ENCODE measurements at regions not wholly inside any gene's neighbourhood (a gene's known extent, or its start where the extent isn't known, plus 50 kb on each side); places are given as distances from the start of the nearest gene placed in this dataset.
A peak's percentile ranks its signal among the peaks of the same experiment; 100 is the strongest.
"Not testable (repeated sequence)": the region's sequence is repeated elsewhere in the genome, so short reads cannot be mapped to it uniquely, and the experiment has no call there.

DNA sequence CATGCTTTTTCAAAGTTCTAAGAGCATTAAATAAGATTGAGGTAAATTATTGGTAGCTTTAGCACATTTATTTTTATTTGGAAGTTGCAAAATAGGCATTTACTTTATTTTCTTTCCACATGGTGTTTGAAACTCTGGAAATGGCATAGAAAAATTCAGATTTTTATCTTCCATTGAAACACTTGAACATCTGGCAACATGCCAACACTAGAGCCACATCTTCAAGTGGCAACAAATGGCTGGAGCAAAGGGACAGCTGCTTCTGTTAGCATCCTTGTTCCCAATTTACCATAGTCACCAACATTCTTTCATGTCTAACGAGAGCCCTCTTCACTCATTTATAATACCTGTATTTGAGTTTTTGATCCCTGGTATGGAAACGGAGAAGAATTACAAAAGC, 539.9 kb downstream of the ZNF608 start:
- peak in 1 of 4 experiments; percentile 2 for DNase-seq

DNA sequence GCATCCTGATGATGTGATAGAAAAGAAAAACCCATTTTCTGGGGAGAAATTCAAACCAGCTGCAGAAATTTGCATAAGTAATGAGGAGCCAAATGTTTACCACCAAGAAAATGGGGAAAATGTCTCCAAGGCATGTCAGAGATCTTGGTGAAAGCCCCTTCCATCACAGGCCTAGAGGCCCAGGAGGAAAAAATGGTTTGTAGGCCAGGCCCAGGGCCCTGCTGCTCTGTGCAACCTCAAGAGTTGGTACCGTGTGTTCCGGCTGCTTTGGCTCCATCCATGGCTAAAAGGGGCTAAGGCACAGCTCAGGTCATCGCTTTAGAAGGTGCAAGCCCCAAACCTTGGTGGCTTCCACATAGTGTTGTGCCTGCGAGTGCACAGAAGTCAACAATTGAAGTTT, 543.1 kb downstream of the ZNF608 start:
- DNase-seq, result no peak

DNA sequence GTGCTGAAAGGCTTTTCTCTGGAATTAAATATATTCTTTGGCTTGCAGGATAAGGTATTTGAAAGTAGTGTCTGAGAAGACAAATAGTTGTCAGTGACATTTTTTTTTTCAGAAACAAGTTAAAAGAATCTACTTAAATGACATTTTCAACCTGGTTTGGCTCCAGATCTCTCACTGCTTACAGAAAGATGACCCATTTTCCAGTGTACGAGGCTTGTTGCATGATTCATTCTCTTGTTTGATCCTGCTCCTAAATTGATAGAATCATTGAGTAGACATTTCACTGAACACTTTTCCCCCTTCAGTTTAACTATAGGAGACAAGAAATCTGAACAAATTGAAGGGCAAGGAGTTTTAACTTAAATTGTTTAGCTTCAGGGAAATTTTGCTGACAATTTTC, 546.1 kb downstream of the ZNF608 start:
- DNase-seq, result no peak

DNA sequence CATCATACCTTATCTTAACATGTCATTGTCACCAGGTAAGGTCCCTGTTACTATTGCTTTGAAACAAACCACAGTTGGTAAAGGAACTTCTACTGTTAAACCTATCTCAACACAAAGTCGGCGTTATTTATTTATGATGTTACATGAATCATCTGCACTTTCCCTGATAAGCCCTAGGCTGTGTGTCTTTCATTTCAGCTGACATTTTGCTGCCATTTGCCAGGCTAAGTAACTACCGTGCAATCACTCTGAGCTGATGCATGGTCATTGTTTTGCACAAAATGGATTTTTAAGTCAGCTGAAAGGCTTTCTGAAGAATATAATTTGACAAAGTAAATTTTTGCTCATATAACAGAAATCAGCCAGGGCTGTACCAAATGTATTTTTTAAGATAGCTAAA, 546.5 kb downstream of the ZNF608 start:
- no peak for DNase-seq

DNA sequence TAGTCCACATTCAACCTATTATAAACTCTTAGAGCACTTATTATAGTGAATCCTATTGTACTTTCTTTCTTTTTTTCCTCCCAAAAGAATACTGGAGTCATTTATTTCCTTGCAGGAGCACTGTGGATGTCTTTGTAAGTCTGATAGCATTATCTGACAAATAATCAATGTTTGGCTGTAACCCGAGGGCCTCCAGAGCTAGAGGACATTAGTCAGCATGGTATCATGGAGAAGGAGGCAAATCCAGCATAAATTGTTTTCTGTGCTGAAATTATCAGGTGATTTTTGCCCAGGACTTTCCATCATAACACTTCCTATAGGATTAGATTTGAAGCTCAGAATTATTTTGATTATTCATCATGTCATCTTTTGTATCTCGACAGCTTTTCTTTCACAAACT, 551.0 kb downstream of the ZNF608 start:
- DNase-seq, result no peak

DNA sequence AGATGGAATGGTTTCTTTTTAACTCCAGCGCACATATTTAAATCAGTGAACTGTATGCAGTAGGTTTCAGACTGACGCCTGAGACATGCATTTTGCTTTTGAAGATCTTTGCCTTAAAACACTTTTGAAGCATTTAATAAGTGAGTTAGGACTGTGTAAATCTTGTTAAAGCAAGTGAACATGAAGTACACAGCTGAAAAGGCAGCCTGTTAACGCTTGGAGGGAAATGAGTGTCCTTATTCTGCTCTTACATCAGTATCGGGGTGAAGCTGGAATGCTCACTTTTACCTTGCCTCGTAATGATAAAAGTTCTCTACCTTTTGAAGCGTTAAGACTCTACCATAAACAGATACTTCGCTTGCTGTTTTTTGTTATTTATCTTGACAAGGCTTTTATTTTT, 552.2 kb downstream of the ZNF608 start:
- no peak for DNase-seq

DNA sequence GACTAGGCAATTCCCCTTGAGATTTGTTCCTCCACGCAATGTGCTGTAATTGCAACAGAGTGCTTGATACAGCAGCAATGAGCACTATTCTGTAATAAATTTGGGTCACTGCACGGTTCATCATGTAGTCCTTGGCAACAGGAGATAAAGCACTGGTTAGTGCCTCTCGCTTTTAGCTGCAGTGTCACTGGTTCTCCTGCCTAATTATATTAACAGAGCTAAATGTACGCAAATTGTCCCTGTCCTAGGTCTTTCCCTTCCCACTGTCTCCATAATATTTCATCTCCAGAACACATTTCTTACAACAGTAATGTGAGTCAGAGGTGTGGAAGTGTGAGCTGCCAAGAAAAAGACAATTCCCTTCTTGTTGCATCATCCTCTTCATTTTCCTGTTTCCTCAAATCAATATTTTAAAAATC, 553.1 kb downstream of the ZNF608 start:
- DNase-seq, result no peak

DNA sequence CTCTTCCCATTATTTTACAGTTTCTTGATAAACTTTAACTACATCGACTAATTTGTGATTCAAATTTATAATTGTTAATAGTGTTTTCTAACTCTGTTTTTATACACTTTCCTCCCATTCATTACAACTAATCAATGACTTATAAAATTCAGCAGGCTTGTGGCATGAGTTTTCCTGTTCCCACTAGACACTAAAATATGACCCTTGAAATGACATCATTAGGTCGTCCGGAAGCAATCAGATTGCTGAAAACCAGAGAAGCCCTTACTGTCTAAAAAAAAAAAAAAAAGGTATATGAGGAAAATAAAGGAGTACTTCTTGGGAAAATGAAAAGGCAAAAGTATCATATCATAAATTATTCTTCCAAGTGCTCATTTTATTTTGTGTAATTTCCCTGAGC, 553.7 kb downstream of the ZNF608 start:
- no peak for DNase-seq

DNA sequence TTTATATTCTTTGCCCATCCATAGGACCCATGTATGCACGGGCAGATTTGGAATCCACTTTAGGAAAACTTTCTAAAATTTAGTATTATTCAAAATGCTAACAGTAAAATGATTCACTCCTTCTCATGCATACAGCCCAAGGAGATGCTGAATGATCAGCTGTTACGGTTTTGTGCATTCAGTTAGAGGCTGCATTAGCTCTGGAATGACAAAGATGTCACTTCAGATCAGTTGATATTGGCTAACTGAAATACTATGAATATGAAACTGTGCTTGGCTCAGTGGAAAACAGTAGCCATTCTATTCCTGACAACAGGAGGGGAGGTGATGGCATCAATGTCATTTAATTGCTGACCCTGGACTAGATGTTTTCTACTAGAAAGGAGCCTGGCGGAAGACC, 560.7 kb downstream of the ZNF608 start:
- DNase-seq, result no peak

DNA sequence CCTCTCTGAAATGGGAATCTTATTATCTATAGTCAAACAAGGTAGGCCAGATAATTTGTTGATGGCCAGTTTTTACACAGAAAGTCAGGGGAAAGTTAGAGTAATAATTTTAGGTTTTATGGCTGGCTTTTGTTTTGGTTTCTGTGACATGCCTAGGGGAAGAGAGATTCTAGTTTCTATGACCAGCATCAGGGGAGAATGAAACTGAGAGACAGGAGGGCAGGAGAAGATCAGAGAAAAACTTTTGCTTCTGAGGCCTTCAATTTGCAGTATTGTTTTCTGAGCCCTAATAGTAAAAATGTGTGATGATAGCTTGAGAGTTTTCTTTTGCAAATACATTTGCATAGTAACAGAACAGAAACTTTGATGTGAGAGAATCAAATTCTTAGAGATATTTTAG, 564.3 kb downstream of the ZNF608 start:
- DNase-seq, result no peak

DNA sequence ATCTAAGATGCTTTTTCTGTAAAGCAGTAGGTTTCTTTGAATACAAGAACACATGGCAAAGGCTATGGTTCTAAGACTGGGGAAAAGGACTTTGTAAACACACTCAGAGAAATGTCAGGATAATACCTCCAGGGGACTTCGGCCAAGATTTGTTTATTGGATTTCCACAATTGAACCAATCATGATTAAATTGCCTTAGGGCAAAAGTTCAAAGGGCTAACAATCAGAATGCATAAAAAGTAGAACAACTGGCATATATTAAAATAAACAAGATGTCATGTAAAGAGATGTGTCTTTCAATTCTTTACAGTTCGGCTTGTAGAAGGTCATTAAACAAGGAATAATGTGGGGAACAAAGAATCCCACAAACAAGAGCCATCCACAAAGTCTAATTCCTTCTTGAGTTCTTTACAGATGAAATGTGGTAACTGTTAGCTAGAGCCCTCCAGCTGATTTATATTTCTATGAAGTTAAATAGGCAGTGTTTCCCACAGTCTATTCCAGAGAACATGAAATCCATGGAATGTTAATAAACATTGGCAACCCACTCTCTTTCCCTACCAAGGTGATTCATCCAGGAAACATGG, 565.5 kb downstream of the ZNF608 start:
- DNase-seq, result no peak

DNA sequence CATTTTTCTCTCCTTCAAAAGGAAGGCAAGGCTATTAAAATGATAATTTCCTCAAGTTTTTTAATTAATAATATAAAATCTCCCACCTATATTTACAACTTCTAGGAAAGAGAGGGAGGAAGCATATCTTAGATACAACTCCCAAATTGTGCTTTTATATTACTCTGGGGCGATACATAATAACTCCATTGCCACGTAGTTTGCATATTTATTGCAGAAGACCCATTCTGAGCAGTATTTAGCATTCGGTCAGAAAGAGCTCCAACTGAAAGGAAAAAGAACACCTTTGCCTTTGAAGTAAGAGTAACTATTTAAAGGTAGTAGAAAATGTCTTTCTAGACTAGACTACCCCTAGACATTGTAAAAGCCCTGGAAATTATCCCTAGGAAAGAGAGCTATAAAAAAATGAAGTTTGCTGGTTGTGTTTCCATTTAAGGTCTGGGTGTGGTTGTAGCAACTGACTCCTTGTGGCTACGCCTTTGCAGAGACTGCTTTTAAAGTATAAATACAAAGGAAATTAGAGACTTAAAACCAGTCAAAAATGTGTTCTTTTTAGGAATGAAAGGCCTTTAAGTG, 566.1 kb downstream of the ZNF608 start:
- DNase-seq, result no peak

DNA sequence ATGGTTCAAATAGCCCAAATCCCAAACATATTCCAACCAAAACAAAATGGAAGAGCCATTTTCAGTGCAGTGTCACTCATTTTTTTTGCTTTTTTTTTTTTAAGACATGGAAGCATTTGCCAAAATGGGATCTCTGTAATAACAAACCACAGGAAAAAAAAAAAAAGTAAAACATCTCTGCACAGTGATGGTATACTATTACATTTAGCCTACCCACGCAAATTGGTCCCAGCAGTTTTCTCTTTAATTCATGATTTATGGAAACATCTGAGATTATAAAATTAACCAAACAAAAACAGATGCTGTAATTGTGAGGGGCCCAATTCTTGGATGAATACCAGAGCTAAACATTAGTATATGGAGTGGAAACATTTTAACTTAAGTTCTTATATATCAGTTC, 566.6 kb downstream of the ZNF608 start:
- DNase-seq, result no peak

DNA sequence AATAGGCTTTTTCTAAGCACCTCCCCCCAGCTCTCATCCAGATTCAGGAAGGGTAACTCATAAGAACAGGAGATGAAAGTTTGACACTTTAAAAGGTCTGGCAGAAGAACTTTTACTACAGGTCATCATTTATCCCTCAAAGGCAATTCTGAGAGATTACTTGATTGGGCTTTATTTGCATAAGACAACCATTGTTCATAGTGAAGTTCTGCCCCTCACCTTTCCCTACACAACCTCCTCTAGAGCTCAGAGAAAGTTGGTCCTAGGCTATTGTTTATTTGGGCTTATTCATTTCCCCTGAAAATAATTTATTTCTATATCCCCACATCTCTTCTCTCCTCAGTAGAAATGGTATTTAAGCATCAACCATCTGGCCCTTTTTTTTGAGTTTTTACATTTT, 568.4 kb downstream of the ZNF608 start:
- DNase-seq, result no peak

DNA sequence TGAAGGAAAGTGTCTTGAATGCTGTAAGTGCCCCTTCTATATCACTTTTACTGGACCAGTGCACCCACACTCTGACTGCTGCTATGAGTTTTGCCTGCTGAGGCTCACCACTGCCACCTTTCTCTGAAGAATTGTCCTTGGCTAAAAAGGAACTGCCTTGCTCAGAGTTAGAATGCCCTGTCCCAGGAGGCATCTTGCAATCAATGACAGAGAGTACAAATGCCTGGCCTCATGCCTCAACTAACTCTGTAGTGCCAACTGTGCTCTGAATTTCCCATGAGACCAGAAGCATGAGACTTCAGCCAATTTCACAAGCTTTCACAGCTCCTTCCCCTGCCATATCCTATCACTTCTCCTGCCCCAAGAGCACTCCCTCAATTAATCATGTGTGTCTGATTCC, 569.7 kb downstream of the ZNF608 start:
- no peak for DNase-seq

DNA sequence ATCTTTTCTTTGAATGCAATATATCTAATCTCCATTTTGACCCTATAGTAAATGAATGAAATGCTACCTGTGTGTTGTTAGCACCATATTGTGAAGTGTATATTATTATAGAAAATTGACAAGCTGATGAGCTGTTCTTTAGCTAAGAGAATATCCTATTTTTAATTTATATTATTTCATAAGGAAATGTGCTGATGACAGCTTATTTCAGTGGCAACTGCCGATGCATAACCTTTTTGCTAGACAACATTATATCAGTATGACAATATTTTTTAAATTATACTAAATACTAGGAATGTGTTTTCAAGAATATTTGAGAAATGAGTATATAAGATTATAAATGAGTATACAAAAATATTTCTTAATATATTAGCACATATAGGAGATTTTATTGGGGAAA, 573.1 kb downstream of the ZNF608 start:
- DNase-seq, result no peak

DNA sequence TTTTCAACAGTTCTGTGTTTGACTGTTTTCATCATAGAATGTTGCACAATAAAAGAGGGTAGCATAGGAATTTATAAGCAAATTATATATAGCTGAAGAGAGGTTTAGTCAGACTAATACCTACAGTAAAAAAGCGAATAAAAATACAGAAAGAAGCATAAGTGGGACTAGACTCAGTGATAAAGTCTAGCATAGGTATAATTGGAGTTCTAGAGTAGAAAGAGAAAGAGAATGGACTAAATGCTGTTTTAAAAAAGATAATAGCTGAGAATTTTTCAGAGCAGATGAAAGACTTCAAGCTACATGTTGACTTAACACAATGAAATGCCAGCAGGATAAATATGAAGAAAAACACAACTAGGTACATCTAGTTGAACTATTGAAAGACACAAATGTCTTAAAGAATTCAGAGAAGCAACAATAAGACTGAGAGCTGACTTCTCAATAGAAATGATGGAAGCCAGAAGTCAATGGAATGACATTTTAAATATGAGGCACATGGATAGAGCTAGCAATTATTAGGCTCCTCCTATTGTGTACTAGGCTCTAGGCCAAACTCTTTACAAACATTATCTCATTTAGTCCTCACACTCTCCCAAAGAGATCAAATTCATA, 573.9 kb downstream of the ZNF608 start:
- DNase-seq, result no peak

DNA sequence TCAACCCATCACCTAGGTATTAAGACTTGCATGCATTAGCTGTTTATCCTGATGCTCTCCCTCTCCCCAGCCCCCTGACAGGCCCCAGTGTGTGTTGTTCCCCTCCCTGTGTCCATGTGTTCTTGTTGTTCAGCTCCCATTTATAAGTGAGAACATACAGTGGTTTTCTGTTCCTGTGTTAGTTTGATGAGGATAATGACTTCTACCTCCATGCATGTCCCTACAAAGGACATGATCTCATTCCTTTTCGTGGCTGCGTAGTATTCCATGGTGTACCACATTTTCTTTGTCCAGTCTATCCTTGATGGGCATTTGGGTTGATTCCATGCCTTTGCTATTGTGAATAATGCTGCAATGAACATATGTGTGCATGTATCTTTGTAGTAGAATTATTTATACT, 578.3 kb downstream of the ZNF608 start:
- not testable (repeated sequence) for DNase-seq

DNA sequence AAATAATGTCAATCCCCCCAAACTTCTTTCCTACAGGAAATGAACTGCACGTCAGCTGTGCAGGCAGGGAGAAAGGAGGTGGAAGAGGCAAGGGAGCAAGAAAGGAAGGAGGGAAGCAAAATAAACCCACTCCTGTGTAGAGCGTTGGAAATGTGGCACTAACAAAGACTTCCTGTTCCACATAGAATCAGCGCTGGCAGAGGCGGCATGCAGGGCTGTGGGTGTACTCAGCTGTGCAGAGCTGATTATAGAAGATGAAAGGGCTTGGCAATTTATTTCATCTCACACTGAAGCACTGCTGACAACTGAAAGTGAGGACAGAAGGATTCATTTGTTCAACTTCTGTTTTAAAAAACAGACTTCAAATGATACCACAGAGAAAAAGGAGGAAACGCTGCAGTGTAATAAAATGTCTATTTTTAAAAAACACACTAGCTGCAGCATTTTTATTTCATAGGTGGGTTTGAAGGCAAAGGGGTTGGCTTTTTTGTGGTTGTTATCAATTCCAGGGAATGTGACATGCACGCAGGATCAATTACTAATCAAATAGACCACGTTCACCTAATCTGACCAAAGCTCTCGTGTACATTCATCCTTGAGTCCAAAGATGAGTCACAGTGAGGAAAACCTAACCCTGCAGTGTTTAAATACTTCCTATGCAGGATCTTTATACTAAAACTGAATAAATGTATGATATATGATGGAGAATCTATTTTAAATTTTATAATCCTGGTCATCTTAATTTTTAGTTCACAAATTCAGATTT, 583.5 kb downstream of the ZNF608 start:
- DNase-seq, result peak; percentile 48 to 67 (median 56)

DNA sequence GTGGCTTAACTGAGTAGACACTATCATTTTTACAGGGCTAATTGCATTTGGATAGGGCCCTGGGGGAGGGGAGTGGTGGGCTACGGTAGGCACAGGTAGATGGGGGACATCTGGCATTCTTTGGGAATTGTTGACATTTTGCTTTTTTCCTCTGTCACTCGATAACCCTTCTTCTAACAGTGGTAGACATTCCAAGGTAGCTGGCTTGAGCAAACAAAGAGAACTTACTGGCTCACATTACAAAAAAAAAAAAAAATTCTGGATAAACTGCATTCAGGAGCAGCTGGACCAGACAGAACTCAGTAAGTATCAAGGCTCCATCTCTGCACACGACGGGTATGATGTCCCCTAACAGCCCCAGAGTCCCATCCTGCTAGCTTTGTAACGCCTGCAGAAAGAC, 585.2 kb downstream of the ZNF608 start:
- DNase-seq, result no peak

DNA sequence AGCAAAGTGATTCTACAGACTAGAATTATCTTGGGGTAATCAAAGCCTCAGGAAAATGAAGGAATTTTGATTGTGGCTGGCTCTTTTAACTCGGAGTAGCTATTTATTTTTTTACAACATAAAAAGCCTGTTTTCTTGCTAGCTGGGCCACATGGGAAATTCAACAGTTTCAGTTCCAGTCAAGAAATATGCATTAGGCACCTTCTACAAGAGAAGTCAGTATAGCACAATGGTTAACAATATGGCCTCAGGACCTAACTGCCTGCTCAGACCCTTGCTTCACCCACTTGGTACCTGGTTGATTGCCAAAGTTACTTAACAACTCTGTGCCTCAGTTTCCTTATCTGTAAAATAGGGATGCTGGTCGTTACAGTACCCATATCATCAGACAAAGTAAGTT, 586.2 kb downstream of the ZNF608 start:
- DNase-seq, result no peak

DNA sequence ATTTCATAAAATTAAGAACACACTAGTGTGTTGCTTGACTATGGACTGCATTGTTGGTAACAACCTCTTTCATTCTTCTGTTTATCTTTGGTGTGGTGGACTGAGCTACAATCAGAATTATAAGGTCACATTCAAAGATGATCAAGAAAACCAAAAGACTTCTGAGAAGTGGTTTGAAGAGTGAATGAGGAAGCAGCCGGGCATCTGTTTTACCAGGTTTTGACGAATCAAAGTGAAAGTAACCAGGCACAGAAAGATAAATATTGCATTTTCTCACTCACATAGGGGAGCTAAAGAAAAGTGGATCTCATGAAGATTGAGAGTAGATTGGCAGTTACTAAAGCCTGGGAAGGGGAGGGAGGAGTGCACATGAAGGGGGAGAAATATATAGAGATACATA, 589.1 kb downstream of the ZNF608 start:
- DNase-seq, result peak in 3 of 4 experiments; percentile 17 to 21 (median 18)

DNA sequence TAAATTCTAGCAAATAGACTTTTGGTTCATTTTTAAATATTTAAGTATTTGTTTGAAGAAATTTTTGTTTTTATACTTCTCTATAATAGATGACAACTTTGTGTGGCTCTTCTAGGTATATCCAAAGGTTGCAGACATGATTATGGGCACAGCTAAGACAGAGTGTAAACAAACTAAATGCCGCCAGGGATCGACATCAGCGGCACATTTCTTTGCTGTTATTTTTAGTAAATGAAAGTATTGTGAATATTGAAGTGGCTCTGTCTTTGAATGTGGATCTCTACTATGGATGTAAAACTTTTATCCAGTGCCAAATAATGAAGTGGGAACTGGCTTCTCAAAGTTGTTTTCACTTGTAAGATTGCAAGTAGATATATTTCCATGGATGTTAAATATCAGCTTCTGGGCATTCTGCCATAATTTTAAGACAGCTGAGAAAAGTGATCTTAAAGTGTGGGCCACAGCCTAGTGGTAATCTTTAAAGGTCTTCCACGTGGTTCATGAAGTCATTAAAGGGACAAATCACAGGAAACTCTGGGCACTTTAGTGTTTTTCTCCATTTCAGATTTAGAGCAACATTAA, 589.9 kb downstream of the ZNF608 start:
- DNase-seq, result peak in 2 of 4 experiments; percentile 18 to 38

DNA sequence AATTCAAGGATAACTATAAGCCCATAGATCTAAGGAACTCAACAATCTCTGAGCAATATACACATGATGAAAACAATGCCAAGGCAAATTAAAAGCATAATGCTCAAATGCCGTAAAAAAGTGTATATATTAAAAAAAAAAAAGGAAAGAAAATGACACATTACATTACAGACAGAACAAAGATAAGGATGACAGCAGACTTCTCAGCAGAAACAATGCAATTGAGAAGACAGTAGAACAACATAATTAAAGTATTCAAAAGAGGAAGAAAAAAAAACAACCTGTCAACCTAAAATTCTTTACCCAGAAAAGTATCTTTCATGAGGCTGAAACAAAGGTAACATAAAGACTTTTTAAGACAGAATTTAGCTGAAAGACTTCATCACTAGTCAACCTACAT, 591.7 kb downstream of the ZNF608 start:
- DNase-seq, result no peak

All from suppressor macrophage (primary cell).